SKM-1 (cell line): ENCODE measurements at regions not wholly inside any gene's neighbourhood (a gene's known extent, or its start where the extent isn't known, plus 50 kb on each side); places are given as distances from the start of the nearest gene placed in this dataset.
"Not testable (repeated sequence)": the region's sequence is repeated elsewhere in the genome, so short reads cannot be mapped to it uniquely, and the experiment has no call there.

Experiments
- DNase-seq: peaks from one replicate; lab custom pipeline; 2025; ENCODE audit not compliant: unreplicated experiment; lab: John Stamatoyannopoulos, UW

DNA sequence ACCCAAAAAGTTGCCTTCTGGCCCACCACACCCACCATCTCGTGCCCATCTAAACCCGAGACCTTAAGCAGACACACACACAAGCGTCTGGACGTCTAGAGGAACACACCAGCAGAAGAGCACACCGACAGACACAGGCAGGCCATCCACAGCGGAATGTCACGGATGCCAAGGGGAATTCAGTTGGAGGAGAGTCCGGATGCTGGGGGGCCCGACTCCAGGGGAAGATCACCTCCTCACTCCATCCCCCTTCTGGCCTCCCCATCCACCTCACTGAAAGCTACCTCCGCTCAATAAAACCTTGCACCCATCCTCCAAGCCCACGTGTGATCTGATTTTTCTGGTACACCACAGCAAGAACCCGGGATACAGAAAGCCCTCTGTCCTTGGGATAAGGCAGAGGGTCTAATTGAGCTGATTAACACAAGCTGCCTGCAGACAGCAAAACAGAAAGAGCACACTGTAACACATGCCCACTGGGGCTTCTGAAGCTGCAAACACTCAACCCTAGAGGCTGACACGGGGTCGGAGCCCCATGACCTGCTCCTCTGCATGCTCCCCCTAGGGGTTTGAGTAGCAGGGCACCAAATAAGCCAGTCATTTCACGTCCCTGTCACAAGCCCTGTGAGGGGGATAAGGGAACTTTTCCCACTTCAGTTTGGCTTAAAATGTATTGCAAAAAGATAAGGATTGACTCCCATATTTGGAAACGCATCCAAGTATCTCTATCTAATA, 339.6 kb upstream of the PCDH10 start:
- DNase-seq = no peak

GRCh38 chr4:132813061-132813460, 336.0 kb upstream of the PCDH10 start:
- not testable (repeated sequence) for DNase-seq

GRCh38 chr4:132818091-132818490, 331.0 kb upstream of the PCDH10 start:
- DNase-seq = no peak

GRCh38 chr4:132823419-132823818, 325.7 kb upstream of the PCDH10 start:
- DNase-seq = no peak

GRCh38 chr4:132824761-132825160, 324.3 kb upstream of the PCDH10 start:
- no peak for DNase-seq

GRCh38 chr4:132827522-132827921, 321.6 kb upstream of the PCDH10 start:
- no peak for DNase-seq

DNA sequence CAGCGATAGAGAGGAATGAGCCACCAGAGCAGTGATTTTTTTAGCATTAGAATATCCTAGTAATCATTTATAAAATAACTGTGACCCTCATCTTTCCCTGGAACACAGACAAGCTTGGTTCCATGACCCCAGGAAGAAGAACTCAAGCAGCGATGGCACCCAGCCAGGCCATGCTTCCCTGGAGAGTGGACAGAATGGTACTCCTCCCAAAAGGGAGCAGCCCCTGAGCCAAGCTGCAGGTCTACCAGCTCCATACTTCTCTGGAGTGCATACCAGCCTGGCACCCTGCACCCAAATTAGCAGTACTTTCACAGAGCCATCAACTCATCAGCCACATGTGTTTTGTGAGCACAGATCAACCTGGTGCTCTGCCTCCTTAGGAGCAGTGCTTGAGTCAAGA, 310.9 kb upstream of the PCDH10 start:
- DNase-seq = no peak

GRCh38 chr4:132839070-132839469, 310.0 kb upstream of the PCDH10 start:
- no peak for DNase-seq

DNA sequence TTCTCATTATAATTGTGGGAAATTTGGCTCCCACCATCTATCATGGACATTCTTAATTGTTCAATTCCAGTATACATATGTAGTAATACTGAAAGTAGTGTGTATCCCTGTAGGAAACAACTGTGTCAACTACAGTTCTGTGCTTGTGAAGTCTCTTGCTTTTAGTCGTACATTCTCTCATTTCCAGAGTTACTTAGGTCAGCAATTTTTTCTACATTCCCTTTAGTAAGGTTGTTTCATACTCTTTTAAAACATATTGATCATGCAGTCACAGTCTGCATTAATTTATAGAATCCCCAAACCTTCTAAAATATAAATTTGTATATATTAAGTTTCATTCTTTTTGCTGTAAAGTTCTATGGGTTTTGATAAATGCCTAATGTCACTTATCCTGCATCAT, 289.2 kb upstream of the PCDH10 start:
- DNase-seq = no peak

DNA sequence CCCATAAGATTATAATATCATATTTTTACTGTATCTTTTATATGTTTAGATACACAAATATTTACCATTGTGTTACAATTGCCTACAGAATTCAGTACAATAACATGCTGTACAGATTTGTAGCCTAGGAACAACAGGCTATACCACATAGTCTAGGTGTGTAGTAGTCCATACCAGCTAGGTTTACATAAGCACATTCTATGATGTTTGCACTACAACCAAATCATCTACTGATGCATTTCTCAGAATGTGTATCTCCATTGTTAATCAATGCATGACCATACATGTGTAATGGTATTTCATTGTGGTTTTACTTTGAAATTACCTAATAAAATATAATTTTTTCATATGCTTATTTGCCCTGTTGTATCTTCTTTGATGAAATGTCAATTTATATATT, 288.1 kb upstream of the PCDH10 start:
- no peak for DNase-seq

DNA sequence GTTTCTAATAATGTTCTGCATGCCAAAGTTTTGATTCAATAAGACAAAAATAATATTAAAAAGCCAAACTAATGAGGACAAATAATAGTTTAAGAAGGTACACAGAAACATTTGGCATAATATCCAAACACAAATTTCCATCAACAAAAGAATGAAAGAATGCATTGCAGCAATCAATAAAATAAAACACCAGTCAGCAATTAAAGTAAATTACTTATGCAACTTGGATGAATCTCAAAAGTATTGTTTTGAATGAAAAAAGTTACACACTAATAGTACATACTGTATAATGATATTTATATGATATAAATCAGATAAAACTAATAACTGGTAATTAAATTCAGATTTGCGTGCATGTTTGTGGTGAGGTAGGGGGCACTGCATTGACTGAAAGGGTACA, 285.5 kb upstream of the PCDH10 start:
- no peak for DNase-seq

DNA sequence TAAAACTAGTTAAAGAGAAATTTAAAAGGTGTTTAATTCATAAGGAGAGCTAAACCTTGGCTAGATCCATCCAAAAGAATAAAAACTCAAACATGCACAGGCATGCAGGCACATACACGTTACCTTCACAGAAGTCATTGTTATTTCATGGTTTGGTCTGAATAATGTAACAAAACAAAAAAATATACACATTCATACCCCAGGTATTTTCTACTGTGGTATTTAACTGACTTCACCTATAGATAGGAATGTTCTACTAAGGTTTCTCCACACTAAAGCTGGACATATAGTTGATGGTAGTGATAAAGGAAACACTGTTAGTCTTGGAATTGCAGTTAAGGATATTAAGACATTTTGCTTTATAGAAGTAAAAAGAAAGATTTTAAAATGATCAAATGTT, 283.6 kb upstream of the PCDH10 start:
- no peak for DNase-seq

DNA sequence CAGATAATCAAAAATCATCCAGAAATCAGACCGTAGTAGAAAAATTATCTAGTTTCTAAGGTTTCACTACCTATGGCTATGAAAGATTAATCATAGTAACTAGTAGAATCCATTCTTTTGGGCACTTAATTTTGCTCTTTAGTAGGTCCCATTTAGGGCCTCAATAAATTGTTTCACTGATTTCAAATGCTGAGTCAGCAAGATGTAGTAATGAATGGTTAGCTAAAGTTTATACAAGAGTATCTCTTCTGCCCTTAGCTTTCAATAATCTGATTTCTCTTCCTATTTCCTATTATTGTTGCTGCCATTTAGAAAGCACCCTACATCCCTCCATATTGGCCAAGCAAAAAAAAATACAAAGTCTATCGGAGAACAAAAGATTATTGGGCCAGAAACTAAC, 283.2 kb upstream of the PCDH10 start:
- DNase-seq = no peak

GRCh38 chr4:132866616-132867015, 282.5 kb upstream of the PCDH10 start:
- no peak for DNase-seq

DNA sequence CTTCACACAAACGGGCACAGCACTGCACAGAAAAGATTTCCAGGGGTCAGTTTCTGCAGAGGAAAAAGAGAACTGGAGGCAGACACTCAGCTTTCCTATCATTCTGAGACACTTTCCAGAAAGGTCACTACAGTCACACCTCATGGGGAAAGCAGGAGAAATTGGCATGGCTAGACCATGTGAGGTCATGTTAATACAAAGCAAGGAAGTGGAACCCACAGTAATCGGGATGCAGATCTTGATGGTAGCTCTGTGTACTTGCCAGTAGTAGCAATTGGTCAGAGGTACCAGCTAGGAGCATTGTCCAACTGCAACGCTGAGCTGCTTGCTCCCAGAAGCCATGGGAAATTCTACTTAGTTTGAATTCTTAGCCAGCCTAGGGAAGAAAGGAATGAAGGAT, 255.3 kb upstream of the PCDH10 start:
- DNase-seq = no peak

- DNase-seq = no peak
These were observed 247.9 kb upstream of the PCDH10 start for GRCh38 chr4:132901224-132901623.

DNA sequence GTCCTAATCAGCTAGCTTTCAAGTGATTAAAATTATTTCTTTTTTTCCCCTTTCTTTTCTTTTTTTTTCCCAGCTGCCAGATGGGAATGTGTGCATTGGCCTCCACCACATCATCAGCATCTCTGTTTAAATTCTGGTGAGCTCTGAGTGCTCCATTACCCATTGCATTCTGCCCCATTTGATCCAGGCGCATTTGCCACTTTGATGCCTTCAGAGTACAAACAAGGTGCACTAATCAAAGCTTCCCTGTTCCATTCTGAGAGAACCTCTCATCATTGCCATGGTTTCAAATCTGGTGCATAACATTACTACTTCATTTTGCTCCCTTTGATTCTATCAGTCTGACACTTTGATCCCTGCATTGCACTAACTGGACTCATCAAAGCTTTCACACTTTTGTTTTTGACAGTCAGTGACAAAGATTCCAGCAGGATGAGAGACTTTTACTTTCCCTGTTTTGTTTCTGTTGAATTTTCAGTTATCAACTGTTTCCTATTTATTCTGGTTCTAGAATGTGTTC, 238.8 kb upstream of the PCDH10 start:
- no peak for DNase-seq

- no peak for DNase-seq
These were observed 231.0 kb upstream of the PCDH10 start for GRCh38 chr4:132918096-132918495.

GRCh38 chr4:132923516-132923915, 225.6 kb upstream of the PCDH10 start:
- no peak for DNase-seq

DNA sequence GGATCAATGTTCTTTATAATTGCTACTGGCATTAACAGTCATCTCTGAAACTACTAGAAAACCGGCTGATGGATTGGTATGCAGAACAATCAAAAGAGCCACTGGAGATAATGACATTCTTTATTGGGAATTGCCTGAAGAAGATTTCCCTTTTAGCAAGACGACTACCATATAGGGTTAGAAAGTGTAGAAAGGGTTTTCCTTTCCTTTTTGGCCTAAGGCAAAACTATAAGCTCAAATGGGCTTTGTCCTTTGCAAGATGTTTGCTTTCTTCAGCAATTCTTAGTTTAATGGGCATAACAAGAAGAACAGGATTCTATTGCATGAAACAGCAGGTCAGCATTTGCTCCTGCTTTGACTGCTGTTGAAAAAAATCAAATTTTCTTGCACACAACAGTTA, 214.2 kb upstream of the PCDH10 start:
- no peak for DNase-seq

DNA sequence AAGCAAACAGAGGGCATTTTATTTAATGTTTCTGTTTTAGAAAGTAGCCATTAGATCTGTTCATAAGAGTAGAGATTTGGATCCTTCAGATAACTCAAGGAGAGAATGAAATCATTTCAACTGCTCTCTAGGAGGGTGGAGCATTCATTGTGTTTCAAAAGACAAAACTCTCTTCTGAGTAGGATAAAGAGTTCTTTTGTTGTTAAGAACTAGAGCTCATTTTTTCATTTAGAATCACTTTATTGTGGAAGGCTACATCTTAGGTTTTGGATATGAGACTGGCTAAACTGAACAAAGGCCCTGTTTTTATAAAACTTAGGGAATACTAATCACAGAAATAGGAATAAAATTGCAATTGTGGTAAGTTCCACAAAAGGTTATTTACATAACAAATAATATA, 193.9 kb upstream of the PCDH10 start:
- no peak for DNase-seq

GRCh38 chr4:132956962-132957361, 192.1 kb upstream of the PCDH10 start:
- no peak for DNase-seq
